Duodenal mucosa (tissue), 2 donors: ENCODE measurements at regions not wholly inside any gene's neighbourhood (a gene's known extent, or its start where the extent isn't known, plus 50 kb on each side); places are given as distances from the start of the nearest gene placed in this dataset.

ENCODE experiments used
- H3K27ac ChIP-seq: one replicate; pipeline ENCODE4 v1.7.0; 2013; ENCODE audit warnings: low read depth, low read length
- H3K27me3 ChIP-seq, 2 donors: one replicate each; pipeline ENCODE4 v1.7.0; 2013; ENCODE audit warnings: low read length in 2 of 2, control low read depth in 1 of 2; ENCODE audit not compliant: insufficient read depth in 2 of 2, control insufficient read depth in 1 of 2
- H3K36me3 ChIP-seq, 2 donors: one replicate each; pipeline ENCODE4 v1.7.0; 2013; ENCODE audit warnings: low read length in 2 of 2, control low read depth in 1 of 2; ENCODE audit not compliant: insufficient read depth in 2 of 2, control insufficient read depth in 1 of 2
- H3K4me1 ChIP-seq, 2 donors: one replicate each; pipeline ENCODE4 v1.7.0; 2013; ENCODE audit warnings: low read length in 2 of 2, control low read depth in 1 of 2; ENCODE audit not compliant: insufficient read depth in 2 of 2, control insufficient read depth in 1 of 2
- H3K4me3 ChIP-seq, 2 donors: one replicate each; pipeline ENCODE4 v1.7.0; 2013; ENCODE audit warnings: low read length in 2 of 2, low read depth in 1 of 2
- H3K9ac ChIP-seq, 2 donors: one replicate each; pipeline ENCODE4 v1.7.0; 2013; ENCODE audit warnings: low read length in 2 of 2, low read depth in 1 of 2
- H3K9me3 ChIP-seq, 2 donors: one replicate each; pipeline ENCODE4 v1.7.0; 2013; ENCODE audit warnings: low read length in 2 of 2, control low read depth in 1 of 2; ENCODE audit not compliant: control insufficient read depth in 1 of 2

GRCh38 chr6:56297022-56297989, 49.9 kb upstream of the COL21A1 start:
- Histone ChIP-seq H3K4me1 (no peaks in the 10 kb centered on the region), H3K27ac (no peak overlapping the region), H3K4me3 (no peak overlapping the region), H3K27me3 (no peaks in the 10 kb centered on the region), H3K9me3 (no peaks in the 10 kb centered on the region), H3K9ac (no peak overlapping the region), H3K36me3 (no peaks in the 10 kb centered on the region)
